Prostate gland (tissue), 2 donors: ENCODE measurements at regions not wholly inside any gene's neighbourhood (a gene's known extent, or its start where the extent isn't known, plus 50 kb on each side); places are given as distances from the start of the nearest gene placed in this dataset.

Experiments used
- DNase-seq: peaks from one replicate; pipeline ENCODE4 v3.0.0-alpha.2; 2019; ENCODE audit warnings: low spot score
- H3K27ac ChIP-seq, 2 donors: fragments of 200-600 bp; sonication (generic); 2 replicates each; pipeline ENCODE4 v1.5.1; 2017 to 2019
- H3K27me3 ChIP-seq: fragments of 200-600 bp; sonication (generic); replicated peaks from 2 replicates; pipeline ENCODE4 v1.5.1; 2019; ENCODE audit not compliant: insufficient read depth
- H3K36me3 ChIP-seq, 2 donors: fragments of 200-600 bp; sonication (generic); 1 replicate in 1 of 2; 2 replicates in 1 of 2; pipeline versions ENCODE4 v1.5.1 to v1.8.1; 2017 to 2019
- H3K4me1 ChIP-seq: fragments of 200-600 bp; sonication (generic); replicated peaks from 2 replicates; pipeline ENCODE4 v1.5.1; 2019
- H3K4me3 ChIP-seq, 2 donors: fragments of 200-600 bp; sonication (generic); 2 replicates each; pipeline ENCODE4 v1.5.1; 2017 to 2019
- H3K9me3 ChIP-seq: fragments of 200-600 bp; sonication (generic); 2 replicates; pipeline ENCODE4 v1.5.1; 2017
- CTCF ChIP-seq, 4 experiments: fragments of 200-600 bp in 2 of 4; fragments of 450-650 bp in 2 of 4; sonication (generic) in 2 of 4; IDR thresholded peaks; 1 replicate in 3 of 4; 2 replicates in 1 of 4; pipeline ENCODE4 v1.5.1; 2016 to 2019; ENCODE audit warnings: antibody characterized with exemption in 4 of 4, mild to moderate bottlenecking in 2 of 4, moderate library complexity in 2 of 4
- POLR2A ChIP-seq: fragments of 450-650 bp; IDR thresholded peaks from one replicate; pipeline ENCODE4 v1.6.1; 2016; ENCODE audit warnings: antibody characterized with exemption, mild to moderate bottlenecking
- POLR2AphosphoS5 ChIP-seq: sonication (generic); formaldehyde crosslinking; IDR thresholded peaks from one replicate; pipeline ENCODE4 v1.6.1; 2017; ENCODE audit warnings: antibody characterized with exemption
- WGBS: methylation state at CpG from one replicate; pipeline ENCODE4 v1.1.5; 2018; 5-methylcytosine and 5-hydroxymethylcytosine counted together
- intact Hi-C: fragments of 100-400 bp; cut with DNase I; formaldehyde crosslinking; loops from one replicate; pipeline ENCODE4 v1.14.2; 2022

- no peaks in the 10 kb centered on the region for H3K27me3 ChIP-seq
- 89% methylated on average over 1 of the region's 1 CpG for WGBS
- no peaks in the 10 kb centered on the region for H3K4me1 ChIP-seq
- H3K36me3 ChIP-seq = no peaks in the 10 kb centered on the region
- TF ChIP-seq CTCF (IDR thresholded peaks at IDR 0.05) = no peak
- TF ChIP-seq POLR2AphosphoS5 = no peak
- TF ChIP-seq POLR2A = no peak
- no peak for DNase-seq
- intact Hi-C loops = no loop called here
- H3K9me3 ChIP-seq = no peaks in the 10 kb centered on the region
- H3K27ac ChIP-seq = no peak overlapping the region
- no peak overlapping the region for H3K4me3 ChIP-seq
Measured at GRCh38 chr7:54885285-54885684, 126.3 kb upstream of the SEC61G start.

GRCh38 chr7:54888067-54888733 is 129.2 kb upstream of the SEC61G start:
- Histone ChIP-seq H3K36me3 (no peaks in the 10 kb centered on the region), H3K27ac (no peak overlapping the region), H3K4me3 (peak overlapping the region; percentile 7 to 17), H3K4me1 (no peaks in the 10 kb centered on the region), H3K27me3 (no peaks in the 10 kb centered on the region), H3K9me3 (no peaks in the 10 kb centered on the region)
- TF ChIP-seq POLR2A = no peak
- TF ChIP-seq CTCF (IDR thresholded peaks at IDR 0.05) = no peak
- TF ChIP-seq POLR2AphosphoS5 = no peak
- intact Hi-C loops = no loop called here
- DNase-seq = no peak
- WGBS = 31% methylated on average over 26 of the region's 26 CpGs

GRCh38 chr7:54888734-54889082 is 129.7 kb upstream of the SEC61G start:
- 8% methylated on average over 12 of the region's 12 CpGs for WGBS
- Histone ChIP-seq H3K4me3 (peak overlapping the region; percentile 7 to 17), H3K9me3 (no peaks in the 10 kb centered on the region), H3K27ac (no peak overlapping the region), H3K4me1 (no peaks in the 10 kb centered on the region), H3K36me3 (no peaks in the 10 kb centered on the region), H3K27me3 (no peaks in the 10 kb centered on the region)
- TF ChIP-seq POLR2A (no peak), POLR2AphosphoS5 (no peak), CTCF (IDR thresholded peaks at IDR 0.05) (no peak)
- no peak for DNase-seq
- intact Hi-C loops = no loop called here

GRCh38 chr7:54897891-54898290 is 120.9 kb upstream of the EGFR start:
- H3K27ac ChIP-seq = no peak overlapping the region
- H3K27me3 ChIP-seq = no peaks in the 10 kb centered on the region
- intact Hi-C loops = no loop called here
- DNase-seq = no peak
- H3K9me3 ChIP-seq = no peaks in the 10 kb centered on the region
- 31% methylated on average over 2 of the region's 2 CpGs for WGBS
- H3K36me3 ChIP-seq = no peaks in the 10 kb centered on the region
- no peak for TF ChIP-seq POLR2AphosphoS5
- TF ChIP-seq POLR2A = no peak
- no peak for TF ChIP-seq CTCF (IDR thresholded peaks at IDR 0.05)
- H3K4me1 ChIP-seq = no peaks in the 10 kb centered on the region
- no peak overlapping the region for H3K4me3 ChIP-seq

GRCh38 chr7:54898659-54899340 is 120.0 kb upstream of the EGFR start:
- no peak overlapping the region for H3K27ac ChIP-seq
- no peak overlapping the region for H3K4me3 ChIP-seq
- WGBS = 61% methylated on average over 9 of the region's 9 CpGs
- intact Hi-C loops = no loop called here
- H3K9me3 ChIP-seq = no peaks in the 10 kb centered on the region
- H3K27me3 ChIP-seq = no peaks in the 10 kb centered on the region
- H3K4me1 ChIP-seq = no peaks in the 10 kb centered on the region
- H3K36me3 ChIP-seq = no peaks in the 10 kb centered on the region
- no peak for DNase-seq
- TF ChIP-seq POLR2AphosphoS5 = no peak
- TF ChIP-seq POLR2A = no peak
- TF ChIP-seq CTCF (IDR thresholded peaks at IDR 0.05) = no peak
